ENCODE measurements at regions not wholly inside any gene's neighbourhood (a gene's known extent, or its start where the extent isn't known, plus 50 kb on each side); places are given as distances from the start of the nearest gene placed in this dataset.

- intact Hi-C loops (cut with DNase I; ENCODE audit: low total_unique reads) = no loop called here
- WGBS, 5 donors = 77 to 83% (median 81%) methylated on average over 4 of the region's 4 CpGs
- no peaks in the 10 kb centered on the region for H3K27me3 ChIP-seq
These were observed 174.5 kb downstream of the SS18 start for GRCh38 chr18:25915907-25916306.

GRCh38 chr18:25898965-25899364, 191.4 kb downstream of the SS18 start:
- no peak for TF ChIP-seq EP300 (IDR thresholded peaks at IDR 0.05)
- TF ChIP-seq POLR2A (IDR thresholded peaks at IDR 0.05) = no peak
- TF ChIP-seq POLR2AphosphoS5 (IDR thresholded peaks at IDR 0.05) = no peak
- no peak for TF ChIP-seq CTCF (IDR thresholded peaks at IDR 0.05)
- H3K36me3 ChIP-seq = no peaks in the 10 kb centered on the region
- WGBS, 5 donors = 23 to 59% (median 38%) methylated on average over 2 of the region's 2 CpGs
- intact Hi-C loops (cut with DNase I; ENCODE audit: low total_unique reads) = no loop called here
- H3K27me3 ChIP-seq = no peaks in the 10 kb centered on the region
- no peaks in the 10 kb centered on the region for H3K4me1 ChIP-seq
- no peak for DNase-seq
- H3K4me3 ChIP-seq = no peak overlapping the region
- peaks cover 0 to 9% (median 9%) of the 10 kb centered on the region in 4 donors for H3K9me3 ChIP-seq
- no peak overlapping the region for H3K27ac ChIP-seq

More at GRCh38 chr18:25915907-25916306, 174.5 kb downstream of the SS18 start:
- no peak for TF ChIP-seq POLR2AphosphoS5 (IDR thresholded peaks at IDR 0.05)
- no peak for TF ChIP-seq POLR2A (IDR thresholded peaks at IDR 0.05)
- TF ChIP-seq EP300 (IDR thresholded peaks at IDR 0.05) = no peak
- no peak for TF ChIP-seq CTCF (IDR thresholded peaks at IDR 0.05)
- Histone ChIP-seq H3K4me1 (peaks cover 0 to 7% (median 2%) of the 10 kb centered on the region in 4 donors), H3K36me3 (no peaks in the 10 kb centered on the region), H3K4me3 (no peak overlapping the region), H3K9me3 (no peaks in the 10 kb centered on the region), H3K27ac (no peak overlapping the region)
- DNase-seq = no peak

GRCh38 chr18:25896956-25897355, 193.5 kb downstream of the SS18 start:
- no peaks in the 10 kb centered on the region for H3K27me3 ChIP-seq
- no peaks in the 10 kb centered on the region for H3K4me1 ChIP-seq
- no peak overlapping the region for H3K27ac ChIP-seq
- intact Hi-C loops (cut with DNase I; ENCODE audit: low total_unique reads) = no loop called here
- DNase-seq = no peak
- H3K36me3 ChIP-seq = no peaks in the 10 kb centered on the region
- no peak overlapping the region for H3K4me3 ChIP-seq
- peaks cover 0 to 9% (median 9%) of the 10 kb centered on the region in 4 donors for H3K9me3 ChIP-seq
- 55 to 85% (median 73%) methylated on average over 4 of the region's 4 CpGs for WGBS, 5 donors
- TF ChIP-seq POLR2A (IDR thresholded peaks at IDR 0.05) (no peak), POLR2AphosphoS5 (IDR thresholded peaks at IDR 0.05) (no peak), EP300 (IDR thresholded peaks at IDR 0.05) (no peak), CTCF (IDR thresholded peaks at IDR 0.05) (no peak)

GRCh38 chr18:25896178-25896780, 194.1 kb downstream of the SS18 start:
- intact Hi-C loops (cut with DNase I; ENCODE audit: low total_unique reads) = no loop called here
- DNase-seq = peak in 1 of 2 donors; percentile 70
- no peaks in the 10 kb centered on the region for H3K4me1 ChIP-seq
- peaks cover 0 to 8% (median 8%) of the 10 kb centered on the region in 4 donors for H3K9me3 ChIP-seq
- H3K4me3 ChIP-seq = no peak overlapping the region
- no peaks in the 10 kb centered on the region for H3K36me3 ChIP-seq
- WGBS, 5 donors = 12 to 17% (median 15%) methylated on average over 10 of the region's 10 CpGs
- TF ChIP-seq EP300 (IDR thresholded peaks at IDR 0.05) (no peak), CTCF (IDR thresholded peaks at IDR 0.05) (peak in 4 of 7 experiments; percentile 29 to 75 (median 59))
- no peak overlapping the region for H3K27ac ChIP-seq
- H3K27me3 ChIP-seq = no peaks in the 10 kb centered on the region
